B cell (primary cell): ENCODE measurements at regions not wholly inside any gene's neighbourhood (a gene's known extent, or its start where the extent isn't known, plus 50 kb on each side); places are given as distances from the start of the nearest gene placed in this dataset.

Experiments used
- ATAC-seq: fragments of 200-7000 bp; cut with Tn5 transposase; one replicate; pipeline ENCODE4 v1.10.0; 2021; ENCODE audit warnings: low read depth, mild to moderate bottlenecking, moderate number of reproducible peaks, moderate library complexity
- CTCF ChIA-PET: fragments of 350-600 bp; sonication (Branson Sonifier 250); formaldehyde crosslinking; loops from one replicate; lab custom pipeline; 2021; ENCODE audit warnings: antibody characterized with exemption, inconsistent platforms; lab: Charles Lee
- POLR2A ChIA-PET: fragments of 350-600 bp; sonication (Branson Sonifier 250); formaldehyde crosslinking; loops from one replicate; lab custom pipeline; 2021; ENCODE audit warnings: antibody characterized with exemption; lab: Charles Lee
- DNase-seq: peaks from one replicate; pipeline ENCODE4 v3.0.0; 2013
- H2AFZ ChIP-seq: 2 replicates; pipeline ENCODE4 v1.6.1; 2012; ENCODE audit warnings: mild to moderate bottlenecking, low read depth, low read length; ENCODE audit not compliant: insufficient read depth, poor library complexity, severe bottlenecking
- H3K27ac ChIP-seq, 2 donors: 1 replicate in 1 of 2; 2 replicates in 1 of 2; pipeline ENCODE4 v1.5.1; 2012 to 2013; ENCODE audit warnings: low read length in 2 of 2, mild to moderate bottlenecking in 2 of 2, moderate library complexity in 1 of 2
- H3K27me3 ChIP-seq, 4 experiments: fragments of 200-600 bp in 1 of 4; sonication (generic) in 1 of 4; replicated peaks in 1 of 4; 1 replicate in 2 of 4; 2 replicates in 2 of 4; pipeline versions ENCODE4 v1.6.1 to v1.7.0; 2013 to 2016; ENCODE audit warnings: low read length in 3 of 4, mild to moderate bottlenecking in 2 of 4, mixed read lengths in 1 of 4, moderate library complexity in 1 of 4; ENCODE audit not compliant: insufficient read depth in 4 of 4, control insufficient read depth in 3 of 4; ENCODE audit errors: control extremely low read depth in 1 of 4
- H3K36me3 ChIP-seq, 2 experiments: replicated peaks in 1 of 2; 1 replicate in 1 of 2; 2 replicates in 1 of 2; pipeline versions ENCODE4 v1.6.1 to v1.7.1; 2013; ENCODE audit warnings: low read length in 1 of 2; ENCODE audit not compliant: insufficient read depth in 2 of 2, control insufficient read depth in 1 of 2; ENCODE audit errors: control extremely low read depth in 1 of 2, extremely low read depth in 1 of 2
- H3K4me1 ChIP-seq, 2 donors: fragments of 200-600 bp in 1 of 2; sonication (generic) in 1 of 2; 1 replicate in 1 of 2; 2 replicates in 1 of 2; pipeline versions ENCODE4 v1.5.1 to v1.6.1; 2013 to 2017; ENCODE audit warnings: low read length in 2 of 2; ENCODE audit not compliant: control insufficient read depth in 2 of 2, insufficient read depth in 2 of 2
- H3K4me2 ChIP-seq: replicated peaks from 2 replicates; pipeline ENCODE3; 2012; ENCODE audit warnings: mild to moderate bottlenecking, low read depth, low read length; ENCODE audit not compliant: poor library complexity, severe bottlenecking
- H3K4me3 ChIP-seq, 5 experiments: fragments of 200-600 bp in 1 of 5; sonication (generic) in 1 of 5; 1 replicate in 3 of 5; 2 replicates in 2 of 5; pipeline versions ENCODE4 v1.5.1 to v1.7.0; 2011 to 2016; ENCODE audit warnings: low read length in 4 of 5, mild to moderate bottlenecking in 4 of 5, low read depth in 2 of 5, control low read depth in 1 of 5, moderate library complexity in 1 of 5; ENCODE audit not compliant: insufficient read depth in 1 of 5; ENCODE audit errors: control extremely low read depth in 1 of 5, extremely low read depth in 1 of 5
- H3K79me2 ChIP-seq: fragments of 200-600 bp; sonication (generic); one replicate; pipeline ENCODE4 v1.6.0; 2016; ENCODE audit warnings: low read length; ENCODE audit not compliant: control insufficient read depth, insufficient read depth
- H3K9ac ChIP-seq: fragments of 200-600 bp; sonication (generic); 2 replicates; pipeline ENCODE4 v1.6.1; 2017; ENCODE audit warnings: mild to moderate bottlenecking, low read length, moderate library complexity
- H3K9me3 ChIP-seq, 3 donors: one replicate each; pipeline versions ENCODE4 v1.6.1 to v1.7.1; 2013; ENCODE audit warnings: low read length in 2 of 3; ENCODE audit not compliant: control insufficient read depth in 2 of 3, insufficient read depth in 1 of 3; ENCODE audit errors: control extremely low read depth in 1 of 3
- H4K20me1 ChIP-seq: 2 replicates; pipeline ENCODE4 v1.6.0; 2012; ENCODE audit warnings: mild to moderate bottlenecking, low read length; ENCODE audit not compliant: insufficient read depth, control insufficient read depth, poor library complexity, severe bottlenecking
- H3K27ac Mint-ChIP-seq: one replicate; pipeline ENCODE4 v1.8.0; 2021; ENCODE audit warnings: mixed read lengths
- H3K27me3 Mint-ChIP-seq: one replicate; pipeline ENCODE4 v1.8.0; 2021; ENCODE audit warnings: mixed read lengths
- H3K4me1 Mint-ChIP-seq: one replicate; pipeline ENCODE4 v1.8.0; 2021; ENCODE audit warnings: mixed read lengths
- H3K4me3 Mint-ChIP-seq: one replicate; pipeline ENCODE4 v1.8.0; 2021; ENCODE audit warnings: mixed read lengths
- H3K9me3 Mint-ChIP-seq: one replicate; pipeline ENCODE4 v1.8.0; 2022; ENCODE audit warnings: mixed read lengths; ENCODE audit not compliant: insufficient read depth
- CTCF ChIP-seq: fragments of 200-600 bp; IDR thresholded peaks from one replicate; pipeline ENCODE4 v1.8.0; 2022; ENCODE audit warnings: antibody characterized with exemption, mild to moderate bottlenecking
- EZH2 ChIP-seq: IDR thresholded peaks from 2 replicates; pipeline ENCODE4 v1.6.1; 2012; ENCODE audit warnings: borderline replicate concordance, low read depth, mild to moderate bottlenecking, moderate library complexity, low read length; ENCODE audit not compliant: insufficient read depth, poor library complexity, severe bottlenecking
- WGBS: methylation state at CpG from one replicate; pipeline ENCODE4 v1.1.5; 2013; ENCODE audit warnings: missing lambda C conversion rate; ENCODE audit not compliant: insufficient coverage; 5-methylcytosine and 5-hydroxymethylcytosine counted together
- intact Hi-C: fragments of 100-400 bp; cut with micrococcal nuclease; formaldehyde crosslinking; loops from one replicate; pipeline ENCODE4 v1.10.0; 2022

DNA sequence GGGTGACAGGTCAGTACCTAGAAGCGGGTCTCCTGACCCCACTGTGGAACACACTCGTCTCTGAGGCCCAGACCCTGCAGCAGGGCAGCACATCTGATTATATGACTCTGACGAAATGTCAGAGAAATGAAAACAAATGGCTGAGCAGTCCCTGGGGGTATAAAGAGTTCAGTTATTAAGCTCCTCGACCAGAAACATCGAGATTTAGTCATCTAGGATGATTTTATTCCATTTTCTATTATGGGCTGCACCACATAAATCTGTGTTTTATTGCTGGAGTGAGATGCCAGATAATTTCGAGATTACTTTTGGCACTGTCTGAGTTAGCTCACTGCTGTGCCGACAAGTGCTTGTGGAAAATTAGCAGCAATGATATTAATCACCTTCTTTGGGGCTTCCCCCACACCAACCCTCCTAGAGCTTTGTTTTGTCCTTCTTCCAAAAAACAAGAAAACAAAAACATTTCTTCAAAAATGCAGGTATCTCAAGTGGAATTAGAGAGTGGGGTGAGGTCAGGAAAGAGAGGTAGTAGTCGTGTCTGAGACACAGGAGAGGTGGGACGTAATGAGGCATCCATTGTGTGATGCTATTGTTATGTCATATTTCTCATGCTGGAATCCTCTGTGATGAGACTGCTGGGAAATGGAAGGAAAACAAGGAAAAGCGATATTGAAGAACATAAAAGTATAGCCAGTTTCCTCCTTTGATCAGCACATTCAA, 495.5 kb downstream of the DMAC1 start:
- 87% methylated on average over 6 of the region's 10 CpGs for WGBS
- peaks cover 27% of the 10 kb centered on the region for H3K27me3 Mint-ChIP-seq
- ATAC-seq (no peak), DNase-seq (no peak)
- H3K4me3 ChIP-seq, result no peak overlapping the region
- peaks cover 0 to 2% (median 0%) of the 10 kb centered on the region in 4 experiments for H3K27me3 ChIP-seq
- no peak overlapping the region for H3K27ac ChIP-seq
- H3K4me1 ChIP-seq, result no peaks in the 10 kb centered on the region
- POLR2A ChIA-PET, result no interaction called here
- no peaks in the 10 kb centered on the region for H3K79me2 ChIP-seq
- no peak overlapping the region for H3K4me2 ChIP-seq
- TF ChIP-seq CTCF (no peak), EZH2 (no peak)
- H3K36me3 ChIP-seq, result no peaks in the 10 kb centered on the region
- H3K9ac ChIP-seq, result no peak overlapping the region
- H3K4me3 Mint-ChIP-seq, result no peak overlapping the region
- no peak overlapping the region for H3K27ac Mint-ChIP-seq
- peaks cover 4% of the 10 kb centered on the region for H3K9me3 Mint-ChIP-seq
- H2AFZ ChIP-seq, result no peak overlapping the region
- no peaks in the 10 kb centered on the region for H4K20me1 ChIP-seq
- CTCF ChIA-PET, result no interaction called here
- H3K4me1 Mint-ChIP-seq, result no peaks in the 10 kb centered on the region
- intact Hi-C loops, result no loop called here
- peaks cover 0 to 2% (median 0%) of the 10 kb centered on the region in 3 donors for H3K9me3 ChIP-seq

DNA sequence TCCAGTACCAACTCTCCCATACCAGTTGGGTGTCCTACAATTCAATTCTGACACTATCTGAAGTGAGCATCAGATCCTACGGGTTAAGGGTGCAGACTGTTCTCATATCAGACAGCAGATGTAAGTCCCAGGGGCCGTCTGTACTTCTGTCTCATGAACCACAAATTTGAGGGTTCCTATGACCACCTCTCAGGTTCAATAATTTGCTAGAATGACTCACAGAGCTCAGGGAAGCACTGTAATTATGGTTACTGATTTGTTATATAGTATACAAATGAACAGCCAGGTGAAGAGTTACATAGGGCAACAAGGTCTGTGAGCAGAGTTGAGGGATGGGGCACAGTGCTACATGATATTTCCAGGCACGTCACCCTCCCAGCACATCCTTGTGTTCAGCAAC, 499.1 kb downstream of the DMAC1 start:
- H3K27ac Mint-ChIP-seq, result no peak overlapping the region
- Histone ChIP-seq H4K20me1 (no peaks in the 10 kb centered on the region), H2AFZ (no peak overlapping the region), H3K4me2 (no peak overlapping the region), H3K9ac (no peak overlapping the region), H3K79me2 (no peaks in the 10 kb centered on the region), H3K27me3 (peaks cover 0 to 2% (median 0%) of the 10 kb centered on the region in 4 experiments), H3K36me3 (no peaks in the 10 kb centered on the region), H3K9me3 (no peaks in the 10 kb centered on the region), H3K27ac (no peak overlapping the region), H3K4me3 (no peak overlapping the region), H3K4me1 (peaks cover 4 to 7% of the 10 kb centered on the region in 2 donors)
- no peak overlapping the region for H3K4me3 Mint-ChIP-seq
- peaks cover 34% of the 10 kb centered on the region for H3K27me3 Mint-ChIP-seq
- CTCF ChIA-PET, result no interaction called here
- POLR2A ChIA-PET, result no interaction called here
- peaks cover 3% of the 10 kb centered on the region for H3K9me3 Mint-ChIP-seq
- TF ChIP-seq CTCF (no peak), EZH2 (no peak)
- DNase-seq (no peak), ATAC-seq (no peak)
- intact Hi-C loops, result no loop called here
- peaks cover 3% of the 10 kb centered on the region for H3K4me1 Mint-ChIP-seq
- 78% methylated on average over 2 of the region's 3 CpGs for WGBS
